ENCODE measurements at regions not wholly inside any gene's neighbourhood (a gene's known extent, or its start where the extent isn't known, plus 50 kb on each side); places are given as distances from the start of the nearest gene placed in this dataset.

DNA sequence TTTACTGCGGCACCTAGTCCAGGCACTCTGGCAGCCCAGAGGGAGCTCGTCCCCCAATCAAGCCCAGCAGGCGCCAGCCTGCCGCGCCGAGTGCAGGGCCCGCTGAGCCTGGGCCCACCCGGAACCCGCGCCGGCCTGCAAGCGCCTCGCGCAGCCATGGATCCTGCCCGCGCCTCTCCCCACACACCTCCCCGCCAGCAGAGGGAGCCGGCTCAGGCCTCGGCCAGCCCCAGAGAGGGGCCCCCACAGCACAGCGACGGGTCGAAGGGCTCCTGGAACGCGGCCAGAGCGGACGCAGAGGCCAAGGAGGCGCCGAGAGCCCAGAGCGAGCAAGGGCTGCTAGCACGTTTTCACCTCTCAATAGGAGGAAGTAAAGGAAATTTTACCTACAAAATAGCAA is 767.0 kb downstream of the MRPL39 start:
- H3K4me1 Mint-ChIP-seq (ENCODE audit: low read depth, unreplicated experiment): no peaks in the 10 kb centered on the region
- no peaks in the 10 kb centered on the region for H3K27me3 Mint-ChIP-seq (ENCODE audit: unreplicated experiment)
- intact Hi-C loops (cut with micrococcal nuclease; ENCODE audit: unreplicated experiment): no loop called here
- H3K27ac Mint-ChIP-seq (ENCODE audit: unreplicated experiment): no peak overlapping the region
- no peak for DNase-seq
- CTCF ChIA-PET: no interaction called here
- H3K4me3 Mint-ChIP-seq (ENCODE audit: low read depth, unreplicated experiment): no peak overlapping the region
- no peaks in the 10 kb centered on the region for H3K36me3 Mint-ChIP-seq (ENCODE audit: insufficient read depth, unreplicated experiment)
- no peaks in the 10 kb centered on the region for H3K9me3 Mint-ChIP-seq (ENCODE audit: low read depth, unreplicated experiment)
- TF ChIP-seq, protein P1, sequence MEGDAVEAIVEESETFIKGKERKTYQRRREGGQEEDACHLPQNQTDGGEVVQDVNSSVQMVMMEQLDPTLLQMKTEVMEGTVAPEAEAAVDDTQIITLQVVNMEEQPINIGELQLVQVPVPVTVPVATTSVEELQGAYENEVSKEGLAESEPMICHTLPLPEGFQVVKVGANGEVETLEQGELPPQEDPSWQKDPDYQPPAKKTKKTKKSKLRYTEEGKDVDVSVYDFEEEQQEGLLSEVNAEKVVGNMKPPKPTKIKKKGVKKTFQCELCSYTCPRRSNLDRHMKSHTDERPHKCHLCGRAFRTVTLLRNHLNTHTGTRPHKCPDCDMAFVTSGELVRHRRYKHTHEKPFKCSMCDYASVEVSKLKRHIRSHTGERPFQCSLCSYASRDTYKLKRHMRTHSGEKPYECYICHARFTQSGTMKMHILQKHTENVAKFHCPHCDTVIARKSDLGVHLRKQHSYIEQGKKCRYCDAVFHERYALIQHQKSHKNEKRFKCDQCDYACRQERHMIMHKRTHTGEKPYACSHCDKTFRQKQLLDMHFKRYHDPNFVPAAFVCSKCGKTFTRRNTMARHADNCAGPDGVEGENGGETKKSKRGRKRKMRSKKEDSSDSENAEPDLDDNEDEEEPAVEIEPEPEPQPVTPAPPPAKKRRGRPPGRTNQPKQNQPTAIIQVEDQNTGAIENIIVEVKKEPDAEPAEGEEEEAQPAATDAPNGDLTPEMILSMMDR (IDR thresholded peaks at IDR 0.05; ENCODE audit: unreplicated experiment): no peak
- BruUV-seq (replicated peaks): no TSS peak

DNA sequence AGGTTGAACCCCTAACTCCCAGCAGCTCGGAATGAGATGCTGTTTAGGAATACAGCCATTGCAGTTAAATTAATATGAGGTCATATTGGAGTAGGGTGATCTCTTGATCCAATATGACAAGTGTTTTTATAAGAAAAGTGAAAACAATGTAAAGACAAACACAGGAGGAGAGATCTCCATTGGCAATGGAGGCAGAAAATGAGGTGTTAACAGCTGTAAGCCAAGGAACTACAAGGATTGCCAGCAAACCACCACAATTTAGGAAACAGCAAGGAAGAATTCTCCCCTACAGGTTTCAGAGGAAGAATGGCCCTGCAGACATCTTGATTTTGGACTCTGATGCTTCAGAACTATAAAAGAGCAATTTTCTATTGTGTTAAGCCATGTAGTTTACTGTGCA is 774.3 kb downstream of the MRPL39 start:
- DNase-seq: no peak
- CTCF ChIA-PET: no interaction called here
- H3K36me3 Mint-ChIP-seq (ENCODE audit: insufficient read depth, unreplicated experiment): no peaks in the 10 kb centered on the region
- no peaks in the 10 kb centered on the region for H3K4me1 Mint-ChIP-seq (ENCODE audit: low read depth, unreplicated experiment)
- TF ChIP-seq, protein P1 (IDR thresholded peaks at IDR 0.05; ENCODE audit: unreplicated experiment): no peak
- H3K27ac Mint-ChIP-seq (ENCODE audit: unreplicated experiment): no peak overlapping the region
- no peaks in the 10 kb centered on the region for H3K27me3 Mint-ChIP-seq (ENCODE audit: unreplicated experiment)
- peaks cover 2% of the 10 kb centered on the region for H3K9me3 Mint-ChIP-seq (ENCODE audit: low read depth, unreplicated experiment)
- BruUV-seq (replicated peaks): no TSS peak
- intact Hi-C loops (cut with micrococcal nuclease; ENCODE audit: unreplicated experiment): no loop called here
- H3K4me3 Mint-ChIP-seq (ENCODE audit: low read depth, unreplicated experiment): no peak overlapping the region

DNA sequence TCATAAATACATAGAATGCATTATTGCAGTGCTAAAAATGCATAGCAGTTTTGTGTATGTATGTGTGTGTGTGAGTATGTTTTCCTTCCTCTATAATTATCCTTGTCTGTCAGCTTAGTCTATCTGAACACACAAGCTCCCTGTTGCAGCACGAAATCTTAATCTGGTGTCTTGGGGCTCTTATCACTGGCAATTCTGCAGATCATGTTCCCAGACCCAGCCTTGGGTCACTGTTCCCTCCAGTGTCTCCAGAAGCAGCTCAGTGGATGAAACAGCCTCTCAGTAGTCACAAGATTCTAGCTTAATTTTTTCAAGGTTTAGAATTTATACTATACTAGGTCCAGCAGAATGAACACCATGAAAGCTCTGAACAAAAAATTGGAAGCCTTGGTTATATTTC is 777.9 kb downstream of the MRPL39 start:
- intact Hi-C loops (cut with micrococcal nuclease; ENCODE audit: unreplicated experiment): no loop called here
- H3K4me1 Mint-ChIP-seq (ENCODE audit: low read depth, unreplicated experiment): no peaks in the 10 kb centered on the region
- TF ChIP-seq, protein P1 (IDR thresholded peaks at IDR 0.05; ENCODE audit: unreplicated experiment): no peak
- no peak overlapping the region for H3K27ac Mint-ChIP-seq (ENCODE audit: unreplicated experiment)
- no peaks in the 10 kb centered on the region for H3K36me3 Mint-ChIP-seq (ENCODE audit: insufficient read depth, unreplicated experiment)
- no peak for DNase-seq
- H3K4me3 Mint-ChIP-seq (ENCODE audit: low read depth, unreplicated experiment): no peak overlapping the region
- H3K27me3 Mint-ChIP-seq (ENCODE audit: unreplicated experiment): no peaks in the 10 kb centered on the region
- CTCF ChIA-PET: no interaction called here
- no peaks in the 10 kb centered on the region for H3K9me3 Mint-ChIP-seq (ENCODE audit: low read depth, unreplicated experiment)
- BruUV-seq (replicated peaks): no TSS peak

DNA sequence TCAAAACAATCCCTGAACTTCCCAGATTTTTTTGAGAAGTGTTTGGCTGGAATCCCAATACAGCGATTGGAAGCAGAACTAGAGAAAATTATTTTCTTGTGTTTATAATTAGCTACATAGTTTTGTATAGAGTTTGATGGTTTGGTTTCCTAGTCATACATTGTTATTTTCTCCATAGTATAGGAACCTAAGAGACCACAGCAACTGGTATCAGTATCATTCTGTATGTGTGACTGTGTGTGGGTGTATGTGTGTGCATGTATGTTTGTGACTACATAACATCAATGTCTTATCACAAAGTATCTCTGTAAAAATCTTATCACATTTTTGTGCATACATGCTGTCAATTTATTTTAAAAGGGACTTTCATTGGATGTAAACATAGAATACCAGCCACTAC is 780.5 kb downstream of the MRPL39 start:
- Mint-ChIP-seq H3K36me3 (ENCODE audit: insufficient read depth, unreplicated experiment) (no peaks in the 10 kb centered on the region), H3K4me3 (ENCODE audit: low read depth, unreplicated experiment) (no peak overlapping the region), H3K27ac (ENCODE audit: unreplicated experiment) (no peak overlapping the region), H3K4me1 (ENCODE audit: low read depth, unreplicated experiment) (no peaks in the 10 kb centered on the region), H3K9me3 (ENCODE audit: low read depth, unreplicated experiment) (no peaks in the 10 kb centered on the region), H3K27me3 (ENCODE audit: unreplicated experiment) (no peaks in the 10 kb centered on the region)
- no TSS peak for BruUV-seq (replicated peaks)
- no peak for DNase-seq
- CTCF ChIA-PET: no interaction called here
- TF ChIP-seq, protein P1 (IDR thresholded peaks at IDR 0.05; ENCODE audit: unreplicated experiment): no peak
- intact Hi-C loops (cut with micrococcal nuclease; ENCODE audit: unreplicated experiment): no loop called here

DNA sequence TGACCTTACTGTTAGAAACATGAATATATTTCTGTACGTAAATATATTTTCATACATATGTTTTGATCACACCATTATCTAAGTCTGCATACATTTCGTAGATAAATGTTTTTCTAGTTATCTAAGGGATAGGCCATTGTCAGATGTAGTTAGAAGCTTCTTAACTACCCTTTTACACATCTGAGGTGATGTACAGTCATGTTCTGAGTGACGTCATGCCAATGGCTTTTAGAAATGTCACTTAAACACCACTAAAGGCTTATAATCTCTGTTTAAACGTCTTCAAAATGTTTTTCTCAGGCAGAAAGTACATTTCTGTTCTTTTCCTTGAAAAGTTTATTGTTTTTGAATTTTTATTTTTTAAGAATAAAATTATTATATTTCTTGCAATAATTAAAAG is 781.9 kb downstream of the MRPL39 start:
- CTCF ChIA-PET: no interaction called here

More for the DNA sequence above, 781.9 kb downstream of the MRPL39 start:
- peaks cover 3% of the 10 kb centered on the region for H3K9me3 Mint-ChIP-seq (ENCODE audit: low read depth, unreplicated experiment)
- no peak overlapping the region for H3K27ac Mint-ChIP-seq (ENCODE audit: unreplicated experiment)
- TF ChIP-seq, protein P1 (IDR thresholded peaks at IDR 0.05; ENCODE audit: unreplicated experiment): no peak
- no TSS peak for BruUV-seq (replicated peaks)
- H3K4me3 Mint-ChIP-seq (ENCODE audit: low read depth, unreplicated experiment): no peak overlapping the region
- no peaks in the 10 kb centered on the region for H3K4me1 Mint-ChIP-seq (ENCODE audit: low read depth, unreplicated experiment)
- intact Hi-C loops (cut with micrococcal nuclease; ENCODE audit: unreplicated experiment): no loop called here
- no peak for DNase-seq
- no peaks in the 10 kb centered on the region for H3K27me3 Mint-ChIP-seq (ENCODE audit: unreplicated experiment)
- H3K36me3 Mint-ChIP-seq (ENCODE audit: insufficient read depth, unreplicated experiment): no peaks in the 10 kb centered on the region

Data from Calu3 (cell line).